OCI-LY3 (cell line): ENCODE measurements at regions not wholly inside any gene's neighbourhood (a gene's known extent, or its start where the extent isn't known, plus 50 kb on each side); places are given as distances from the start of the nearest gene placed in this dataset.

Experiments
- EZH2phosphoT487 ChIP-seq: fragments of 200-600 bp; shearing (Covaris generic); IDR thresholded peaks from 2 replicates; pipeline ENCODE4 v1.6.1; 2018; ENCODE audit warnings: antibody characterized with exemption, mixed run types, low read depth
- TF ChIP-seq, protein P1 (sequence below): fragments of 200-600, 300-600 bp; sonication (generic); IDR thresholded peaks from 2 replicates; pipeline ENCODE4 v1.5.1; 2014; ENCODE audit warnings: antibody characterized with exemption, low read length, low read depth

- TF ChIP-seq, protein P1, sequence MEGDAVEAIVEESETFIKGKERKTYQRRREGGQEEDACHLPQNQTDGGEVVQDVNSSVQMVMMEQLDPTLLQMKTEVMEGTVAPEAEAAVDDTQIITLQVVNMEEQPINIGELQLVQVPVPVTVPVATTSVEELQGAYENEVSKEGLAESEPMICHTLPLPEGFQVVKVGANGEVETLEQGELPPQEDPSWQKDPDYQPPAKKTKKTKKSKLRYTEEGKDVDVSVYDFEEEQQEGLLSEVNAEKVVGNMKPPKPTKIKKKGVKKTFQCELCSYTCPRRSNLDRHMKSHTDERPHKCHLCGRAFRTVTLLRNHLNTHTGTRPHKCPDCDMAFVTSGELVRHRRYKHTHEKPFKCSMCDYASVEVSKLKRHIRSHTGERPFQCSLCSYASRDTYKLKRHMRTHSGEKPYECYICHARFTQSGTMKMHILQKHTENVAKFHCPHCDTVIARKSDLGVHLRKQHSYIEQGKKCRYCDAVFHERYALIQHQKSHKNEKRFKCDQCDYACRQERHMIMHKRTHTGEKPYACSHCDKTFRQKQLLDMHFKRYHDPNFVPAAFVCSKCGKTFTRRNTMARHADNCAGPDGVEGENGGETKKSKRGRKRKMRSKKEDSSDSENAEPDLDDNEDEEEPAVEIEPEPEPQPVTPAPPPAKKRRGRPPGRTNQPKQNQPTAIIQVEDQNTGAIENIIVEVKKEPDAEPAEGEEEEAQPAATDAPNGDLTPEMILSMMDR, result no peak
- no peak for TF ChIP-seq EZH2phosphoT487
Measured at GRCh38 chrX:80266979-80267378, 153.3 kb upstream of the TENT5D start.
